SK-N-SH treated with all-trans-retinoic acid at 6 μM for 48 hours (cell line): ENCODE measurements at regions not wholly inside any gene's neighbourhood (a gene's known extent, or its start where the extent isn't known, plus 50 kb on each side); places are given as distances from the start of the nearest gene placed in this dataset.

Source experiments
- ATAC-seq: fragments of 200-7000 bp; cut with Tn5 transposase; 3 replicates; pipeline ENCODE4 v1.9.1; 2020; ENCODE audit warnings: mild to moderate bottlenecking, moderate library complexity
- ARNTL ChIP-seq: fragments of 450-650 bp; formaldehyde crosslinking; IDR thresholded peaks from 2 replicates; pipeline ENCODE4 v1.5.0; 2020; ENCODE audit warnings: low read depth, mild to moderate bottlenecking, moderate library complexity, borderline replicate concordance
- BACH2 ChIP-seq: fragments of 250-450 bp; sonication (Bioruptor Pico); IDR thresholded peaks from 2 replicates; pipeline ENCODE4 v1.9.0; 2021; ENCODE audit warnings: mild to moderate bottlenecking, borderline replicate concordance
- CSDC2 ChIP-seq: fragments of 250-450 bp; sonication (Bioruptor Pico); IDR thresholded peaks from 2 replicates; pipeline ENCODE4 v1.5.0; 2020; ENCODE audit warnings: mild to moderate bottlenecking, moderate library complexity
- ESRRG ChIP-seq: fragments of 250-450 bp; sonication (Bioruptor Pico); IDR thresholded peaks from 2 replicates; pipeline ENCODE4 v1.6.1; 2021; ENCODE audit warnings: mild to moderate bottlenecking
- ISL1 ChIP-seq: fragments of 250-450 bp; sonication (Bioruptor Pico); IDR thresholded peaks from 2 replicates; pipeline ENCODE4 v2.1.2; 2022; ENCODE audit warnings: mild to moderate bottlenecking, moderate library complexity
- OSR1 ChIP-seq: fragments of 250-450 bp; sonication (Bioruptor Pico); IDR thresholded peaks from 2 replicates; pipeline ENCODE4 v1.8.0; 2022; ENCODE audit warnings: moderate library complexity, mild to moderate bottlenecking, inconsistent platforms
- PPARA ChIP-seq: fragments of 250-450 bp; sonication (Bioruptor Pico); IDR thresholded peaks from 2 replicates; pipeline ENCODE4 v1.5.0; 2020; ENCODE audit warnings: mild to moderate bottlenecking, borderline replicate concordance
- RARB ChIP-seq: fragments of 250-450 bp; sonication (Bioruptor Pico); IDR thresholded peaks from 2 replicates; pipeline ENCODE4 v1.8.0; 2021; ENCODE audit warnings: mild to moderate bottlenecking, moderate library complexity
- SNAI2 ChIP-seq: fragments of 250-450 bp; sonication (Bioruptor Pico); IDR thresholded peaks from 2 replicates; pipeline ENCODE4 v1.5.0; 2020; ENCODE audit warnings: mild to moderate bottlenecking, moderate library complexity
- TCF4 ChIP-seq: fragments of 250-450 bp; sonication (Bioruptor Pico); IDR thresholded peaks from 2 replicates; pipeline ENCODE4 v1.8.0; 2021; ENCODE audit warnings: mild to moderate bottlenecking, moderate library complexity, borderline replicate concordance
- TOX ChIP-seq: fragments of 250-450 bp; sonication (Bioruptor Pico); IDR thresholded peaks from 2 replicates; pipeline ENCODE4 v1.8.0; 2021; ENCODE audit warnings: mild to moderate bottlenecking, moderate library complexity, borderline replicate concordance
- ZC3H10 ChIP-seq: fragments of 250-450 bp; sonication (Bioruptor Pico); IDR thresholded peaks from 2 replicates; pipeline ENCODE4 v1.5.1; 2021; ENCODE audit warnings: mild to moderate bottlenecking, moderate library complexity
- ZFP3 ChIP-seq: fragments of 250-450 bp; sonication (Bioruptor Pico); IDR thresholded peaks from 2 replicates; pipeline ENCODE4 v1.5.0; 2020; ENCODE audit warnings: mild to moderate bottlenecking, moderate library complexity
- ZFP30 ChIP-seq: fragments of 450-650 bp; formaldehyde crosslinking; IDR thresholded peaks from 2 replicates; pipeline ENCODE4 v1.5.0; 2022; ENCODE audit warnings: mild to moderate bottlenecking, moderate library complexity
- ZNF565 ChIP-seq: fragments of 450-650 bp; formaldehyde crosslinking; conservative IDR thresholded peaks from 2 replicates; pipeline ENCODE4 v1.5.0; 2020; ENCODE audit warnings: low read depth, mild to moderate bottlenecking, moderate library complexity
- ZNF70 ChIP-seq: fragments of 450-650 bp; formaldehyde crosslinking; IDR thresholded peaks from 2 replicates; pipeline ENCODE4 v1.5.0; 2020; ENCODE audit warnings: mild to moderate bottlenecking, moderate library complexity
- ZNF8 ChIP-seq: fragments of 450-650 bp; formaldehyde crosslinking; IDR thresholded peaks from 2 replicates; pipeline ENCODE4 v1.5.0; 2020; ENCODE audit warnings: mild to moderate bottlenecking, moderate library complexity
- TF ChIP-seq, protein P1 (sequence below): fragments of 250-450 bp; sonication (Bioruptor Pico); IDR thresholded peaks from 2 replicates; pipeline ENCODE4 v1.8.0; 2021; ENCODE audit warnings: low read depth, mild to moderate bottlenecking, moderate library complexity, borderline replicate concordance
- TF ChIP-seq, protein P2 (sequence below): fragments of 250-450 bp; sonication (Bioruptor Pico); IDR thresholded peaks from 2 replicates; pipeline ENCODE4 v1.5.1; 2021; ENCODE audit warnings: mild to moderate bottlenecking, moderate library complexity
- TF ChIP-seq, protein P3 (sequence below): fragments of 250-450 bp; sonication (Bioruptor Pico); IDR thresholded peaks from 2 replicates; pipeline ENCODE4 v1.8.0; 2020; ENCODE audit warnings: mild to moderate bottlenecking, moderate library complexity, borderline replicate concordance
- TF ChIP-seq, protein P4 (sequence below): fragments of 250-450 bp; sonication (Bioruptor Pico); IDR thresholded peaks from 2 replicates; pipeline ENCODE4 v1.5.0; 2020; ENCODE audit warnings: mild to moderate bottlenecking, moderate library complexity

DNA sequence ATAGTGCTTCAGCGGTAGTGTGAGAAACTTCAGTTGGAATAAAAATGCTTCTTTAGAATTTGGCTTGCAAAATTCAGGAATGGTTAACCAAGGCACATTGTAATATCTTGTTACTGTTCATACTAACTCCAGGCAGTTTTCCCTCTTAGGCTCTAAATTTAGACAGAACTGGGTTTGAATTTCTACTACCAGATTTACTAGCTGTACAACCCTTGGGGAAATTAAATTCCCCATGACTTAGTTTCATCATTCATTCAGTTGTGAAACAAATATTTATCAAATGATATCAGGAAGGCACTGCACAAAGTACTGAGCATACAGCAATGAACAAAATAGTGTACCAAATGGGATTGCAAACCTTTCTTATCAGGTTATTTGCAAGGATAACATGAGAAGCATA is 135.0 kb upstream of the IL15 start:
- ATAC-seq: no peak
- TF ChIP-seq, protein P1, sequence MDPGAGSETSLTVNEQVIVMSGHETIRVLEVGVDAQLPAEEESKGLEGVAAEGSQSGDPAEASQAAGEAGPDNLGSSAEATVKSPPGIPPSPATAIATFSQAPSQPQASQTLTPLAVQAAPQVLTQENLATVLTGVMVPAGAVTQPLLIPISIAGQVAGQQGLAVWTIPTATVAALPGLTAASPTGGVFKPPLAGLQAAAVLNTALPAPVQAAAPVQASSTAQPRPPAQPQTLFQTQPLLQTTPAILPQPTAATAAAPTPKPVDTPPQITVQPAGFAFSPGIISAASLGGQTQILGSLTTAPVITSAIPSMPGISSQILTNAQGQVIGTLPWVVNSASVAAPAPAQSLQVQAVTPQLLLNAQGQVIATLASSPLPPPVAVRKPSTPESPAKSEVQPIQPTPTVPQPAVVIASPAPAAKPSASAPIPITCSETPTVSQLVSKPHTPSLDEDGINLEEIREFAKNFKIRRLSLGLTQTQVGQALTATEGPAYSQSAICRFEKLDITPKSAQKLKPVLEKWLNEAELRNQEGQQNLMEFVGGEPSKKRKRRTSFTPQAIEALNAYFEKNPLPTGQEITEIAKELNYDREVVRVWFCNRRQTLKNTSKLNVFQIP: no peak
- no peak for TF ChIP-seq CSDC2 (CRISPR knock-in tag)
- no peak for TF ChIP-seq ESRRG (CRISPR knock-in tag)
- TF ChIP-seq OSR1: no peak
- no peak for TF ChIP-seq SNAI2 (CRISPR knock-in tag)
- no peak for TF ChIP-seq ISL1 (CRISPR knock-in tag)
- TF ChIP-seq TOX (CRISPR knock-in tag): no peak
- TF ChIP-seq, protein P2, sequence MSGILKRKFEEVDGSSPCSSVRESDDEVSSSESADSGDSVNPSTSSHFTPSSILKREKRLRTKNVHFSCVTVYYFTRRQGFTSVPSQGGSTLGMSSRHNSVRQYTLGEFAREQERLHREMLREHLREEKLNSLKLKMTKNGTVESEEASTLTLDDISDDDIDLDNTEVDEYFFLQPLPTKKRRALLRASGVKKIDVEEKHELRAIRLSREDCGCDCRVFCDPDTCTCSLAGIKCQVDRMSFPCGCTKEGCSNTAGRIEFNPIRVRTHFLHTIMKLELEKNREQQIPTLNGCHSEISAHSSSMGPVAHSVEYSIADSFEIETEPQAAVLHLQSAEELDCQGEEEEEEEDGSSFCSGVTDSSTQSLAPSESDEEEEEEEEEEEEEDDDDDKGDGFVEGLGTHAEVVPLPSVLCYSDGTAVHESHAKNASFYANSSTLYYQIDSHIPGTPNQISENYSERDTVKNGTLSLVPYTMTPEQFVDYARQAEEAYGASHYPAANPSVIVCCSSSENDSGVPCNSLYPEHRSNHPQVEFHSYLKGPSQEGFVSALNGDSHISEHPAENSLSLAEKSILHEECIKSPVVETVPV: no peak
- TF ChIP-seq, protein P3, sequence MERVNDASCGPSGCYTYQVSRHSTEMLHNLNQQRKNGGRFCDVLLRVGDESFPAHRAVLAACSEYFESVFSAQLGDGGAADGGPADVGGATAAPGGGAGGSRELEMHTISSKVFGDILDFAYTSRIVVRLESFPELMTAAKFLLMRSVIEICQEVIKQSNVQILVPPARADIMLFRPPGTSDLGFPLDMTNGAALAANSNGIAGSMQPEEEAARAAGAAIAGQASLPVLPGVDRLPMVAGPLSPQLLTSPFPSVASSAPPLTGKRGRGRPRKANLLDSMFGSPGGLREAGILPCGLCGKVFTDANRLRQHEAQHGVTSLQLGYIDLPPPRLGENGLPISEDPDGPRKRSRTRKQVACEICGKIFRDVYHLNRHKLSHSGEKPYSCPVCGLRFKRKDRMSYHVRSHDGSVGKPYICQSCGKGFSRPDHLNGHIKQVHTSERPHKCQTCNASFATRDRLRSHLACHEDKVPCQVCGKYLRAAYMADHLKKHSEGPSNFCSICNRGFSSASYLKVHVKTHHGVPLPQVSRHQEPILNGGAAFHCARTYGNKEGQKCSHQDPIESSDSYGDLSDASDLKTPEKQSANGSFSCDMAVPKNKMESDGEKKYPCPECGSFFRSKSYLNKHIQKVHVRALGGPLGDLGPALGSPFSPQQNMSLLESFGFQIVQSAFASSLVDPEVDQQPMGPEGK (CRISPR knock-in tag): no peak
- no peak for TF ChIP-seq ZFP3 (CRISPR knock-in tag)
- no peak for TF ChIP-seq ZFP30 (CRISPR knock-in tag)
- TF ChIP-seq BACH2 (CRISPR knock-in tag): no peak
- no peak for TF ChIP-seq ZNF565 (CRISPR knock-in tag)

DNA sequence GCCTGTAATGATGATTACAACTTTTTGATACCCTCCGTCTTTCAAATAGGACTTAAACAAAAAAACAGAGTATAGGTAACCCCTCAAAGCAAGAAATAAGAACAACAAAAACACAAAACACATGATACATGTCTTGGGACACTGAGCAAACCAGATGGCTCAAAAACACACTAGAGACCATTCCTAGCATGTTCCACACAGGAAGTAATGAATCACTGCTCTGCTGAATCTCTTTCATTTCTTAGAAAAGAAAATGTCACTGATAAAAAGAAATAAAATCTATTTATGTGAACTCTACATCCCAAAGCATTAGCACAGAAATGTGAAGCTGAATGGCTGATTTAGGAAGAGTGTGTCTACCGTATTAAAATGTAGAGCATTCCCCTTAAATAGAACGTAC is 134.5 kb upstream of the IL15 start:
- TF ChIP-seq ARNTL (no peak), CSDC2 (CRISPR knock-in tag) (no peak), ESRRG (CRISPR knock-in tag) (no peak)
- TF ChIP-seq, all 23 proteins: peak for 0
- no peak for ATAC-seq

DNA sequence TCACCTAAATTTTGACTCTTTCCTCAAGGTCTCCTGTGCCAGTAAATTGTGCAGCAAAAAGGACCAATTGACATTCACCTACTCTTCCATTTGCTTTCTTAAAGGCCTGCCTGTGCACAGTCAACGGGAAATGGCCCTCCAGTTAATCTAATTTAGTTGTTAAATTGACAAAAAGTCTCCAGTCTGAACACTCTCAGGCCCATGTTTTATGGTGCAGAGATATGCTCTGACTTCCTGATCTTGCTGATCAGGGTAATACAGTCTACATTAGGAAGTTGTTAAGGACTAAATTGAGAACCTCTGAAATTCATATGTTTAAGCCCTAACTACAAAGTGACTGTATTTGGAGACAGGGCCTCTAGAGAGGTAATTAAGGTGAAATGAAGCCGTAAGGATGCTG is 133.6 kb upstream of the IL15 start:
- peak; percentile 44; the same call in 1 of the 3 replicates for ATAC-seq
- TF ChIP-seq ZNF8 (CRISPR knock-in tag) (peak; percentile 6; the same call in 1 of the 2 replicates), TCF4 (CRISPR knock-in tag) (peak; percentile 43; the same call in 1 of the 2 replicates), OSR1 (no peak), ISL1 (CRISPR knock-in tag) (peak; percentile 44; the same call in 1 of the 2 replicates)
- TF ChIP-seq, all 23 proteins: peak for 3

DNA sequence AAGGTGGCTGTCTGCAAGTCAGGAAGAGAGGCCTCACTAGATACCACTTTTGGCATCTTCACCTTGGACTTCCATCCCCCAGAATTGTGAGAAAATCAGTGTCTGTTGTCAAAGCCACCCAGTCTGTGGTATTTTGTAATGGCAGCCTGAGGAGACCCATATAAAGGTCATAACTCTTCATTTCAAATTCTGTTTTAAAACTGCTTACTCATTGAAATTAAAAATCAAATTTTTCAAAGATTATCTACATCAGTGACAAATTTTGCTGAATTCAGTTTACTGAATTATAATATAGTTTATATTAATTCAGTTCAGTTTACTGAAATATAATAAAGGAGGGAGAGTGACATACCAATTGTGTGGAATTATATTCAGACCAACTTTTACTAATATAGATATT is 133.1 kb upstream of the IL15 start:
- no peak for TF ChIP-seq ZFP3 (CRISPR knock-in tag)
- no peak for TF ChIP-seq ISL1 (CRISPR knock-in tag)
- no peak for TF ChIP-seq ZC3H10 (CRISPR knock-in tag)
- no peak for TF ChIP-seq ZNF8 (CRISPR knock-in tag)
- no peak for TF ChIP-seq ESRRG (CRISPR knock-in tag)
- no peak for ATAC-seq

DNA sequence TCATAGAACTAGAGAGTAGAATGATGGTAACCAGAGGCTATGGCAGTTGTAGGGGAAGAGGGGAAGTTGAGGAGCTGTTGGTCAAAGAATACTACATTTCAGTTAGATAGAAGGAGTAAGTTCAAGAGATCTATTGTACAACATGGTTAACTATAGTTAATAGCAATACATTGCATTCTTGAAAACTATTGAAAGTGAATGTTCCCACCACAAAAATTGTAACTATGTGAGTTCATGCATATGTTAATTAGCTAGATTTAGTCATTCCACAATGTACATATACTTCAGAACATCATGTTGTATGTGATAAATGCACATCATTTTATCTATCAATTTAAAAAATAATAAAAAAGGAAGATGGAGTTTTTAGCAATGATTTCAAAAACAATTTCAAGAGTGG is 125.3 kb upstream of the IL15 start:
- no peak for ATAC-seq
- TF ChIP-seq, protein P4, sequence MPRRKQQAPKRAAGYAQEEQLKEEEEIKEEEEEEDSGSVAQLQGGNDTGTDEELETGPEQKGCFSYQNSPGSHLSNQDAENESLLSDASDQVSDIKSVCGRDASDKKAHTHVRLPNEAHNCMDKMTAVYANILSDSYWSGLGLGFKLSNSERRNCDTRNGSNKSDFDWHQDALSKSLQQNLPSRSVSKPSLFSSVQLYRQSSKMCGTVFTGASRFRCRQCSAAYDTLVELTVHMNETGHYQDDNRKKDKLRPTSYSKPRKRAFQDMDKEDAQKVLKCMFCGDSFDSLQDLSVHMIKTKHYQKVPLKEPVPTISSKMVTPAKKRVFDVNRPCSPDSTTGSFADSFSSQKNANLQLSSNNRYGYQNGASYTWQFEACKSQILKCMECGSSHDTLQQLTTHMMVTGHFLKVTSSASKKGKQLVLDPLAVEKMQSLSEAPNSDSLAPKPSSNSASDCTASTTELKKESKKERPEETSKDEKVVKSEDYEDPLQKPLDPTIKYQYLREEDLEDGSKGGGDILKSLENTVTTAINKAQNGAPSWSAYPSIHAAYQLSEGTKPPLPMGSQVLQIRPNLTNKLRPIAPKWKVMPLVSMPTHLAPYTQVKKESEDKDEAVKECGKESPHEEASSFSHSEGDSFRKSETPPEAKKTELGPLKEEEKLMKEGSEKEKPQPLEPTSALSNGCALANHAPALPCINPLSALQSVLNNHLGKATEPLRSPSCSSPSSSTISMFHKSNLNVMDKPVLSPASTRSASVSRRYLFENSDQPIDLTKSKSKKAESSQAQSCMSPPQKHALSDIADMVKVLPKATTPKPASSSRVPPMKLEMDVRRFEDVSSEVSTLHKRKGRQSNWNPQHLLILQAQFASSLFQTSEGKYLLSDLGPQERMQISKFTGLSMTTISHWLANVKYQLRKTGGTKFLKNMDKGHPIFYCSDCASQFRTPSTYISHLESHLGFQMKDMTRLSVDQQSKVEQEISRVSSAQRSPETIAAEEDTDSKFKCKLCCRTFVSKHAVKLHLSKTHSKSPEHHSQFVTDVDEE (CRISPR knock-in tag): no peak
- TF ChIP-seq ZNF8 (CRISPR knock-in tag) (no peak), OSR1 (no peak), ARNTL (no peak), ZNF565 (CRISPR knock-in tag) (no peak), ZFP3 (CRISPR knock-in tag) (no peak), PPARA (CRISPR knock-in tag) (no peak), CSDC2 (CRISPR knock-in tag) (no peak), ZNF70 (CRISPR knock-in tag) (no peak), RARB (CRISPR knock-in tag) (no peak), ISL1 (CRISPR knock-in tag) (no peak), ZC3H10 (CRISPR knock-in tag) (no peak)
- TF ChIP-seq, protein P3 (CRISPR knock-in tag): no peak
